Peyer's patch (tissue), 4 donors: ENCODE measurements at regions not wholly inside any gene's neighbourhood (a gene's known extent, or its start where the extent isn't known, plus 50 kb on each side); places are given as distances from the start of the nearest gene placed in this dataset.

Source experiments
- DNase-seq, 3 donors: peaks; one replicate each; pipeline ENCODE4 v3.0.0-alpha.2; 2017 to 2019
- H3K27ac ChIP-seq, 4 donors: fragments of 200-600 bp; sonication (generic); one replicate each; pipeline ENCODE4 v1.5.1; 2016 to 2019
- H3K27me3 ChIP-seq, 2 donors: fragments of 200-600 bp; sonication (generic); one replicate each; pipeline ENCODE4 v1.5.1; 2019
- H3K36me3 ChIP-seq, 3 donors: fragments of 200-600 bp; sonication (generic); one replicate each; pipeline ENCODE4 v1.5.1; 2016 to 2019
- H3K4me1 ChIP-seq, 4 donors: fragments of 200-600 bp; sonication (generic); one replicate each; pipeline ENCODE4 v1.5.1; 2016 to 2019
- H3K4me3 ChIP-seq, 4 donors: fragments of 200-600 bp; sonication (generic); 1 replicate in 3 of 4; 2 replicates in 1 of 4; pipeline ENCODE4 v1.5.1; 2016 to 2019; ENCODE audit warnings: mild to moderate bottlenecking in 1 of 4
- H3K9me3 ChIP-seq, 4 donors: fragments of 200-600 bp; sonication (generic); one replicate each; pipeline ENCODE4 v1.5.1; 2016 to 2019; ENCODE audit warnings: mild to moderate bottlenecking in 1 of 4
- POLR2A ChIP-seq, 2 donors: fragments of 450-650 bp; IDR thresholded peaks; one replicate each; pipeline ENCODE4 v1.5.1; 2017; ENCODE audit warnings: antibody characterized with exemption in 2 of 2, mild to moderate bottlenecking in 2 of 2, moderate library complexity in 2 of 2
- TF ChIP-seq, protein P1 (sequence below), 6 experiments: fragments of 450-650 bp in 4 of 6; fragments of 200-600 bp in 2 of 6; sonication (generic) in 1 of 6; IDR thresholded peaks; one replicate each; pipeline ENCODE4 v1.5.1; 2017 to 2019; ENCODE audit warnings: antibody characterized with exemption in 6 of 6, mild to moderate bottlenecking in 3 of 6, moderate library complexity in 1 of 6

DNA sequence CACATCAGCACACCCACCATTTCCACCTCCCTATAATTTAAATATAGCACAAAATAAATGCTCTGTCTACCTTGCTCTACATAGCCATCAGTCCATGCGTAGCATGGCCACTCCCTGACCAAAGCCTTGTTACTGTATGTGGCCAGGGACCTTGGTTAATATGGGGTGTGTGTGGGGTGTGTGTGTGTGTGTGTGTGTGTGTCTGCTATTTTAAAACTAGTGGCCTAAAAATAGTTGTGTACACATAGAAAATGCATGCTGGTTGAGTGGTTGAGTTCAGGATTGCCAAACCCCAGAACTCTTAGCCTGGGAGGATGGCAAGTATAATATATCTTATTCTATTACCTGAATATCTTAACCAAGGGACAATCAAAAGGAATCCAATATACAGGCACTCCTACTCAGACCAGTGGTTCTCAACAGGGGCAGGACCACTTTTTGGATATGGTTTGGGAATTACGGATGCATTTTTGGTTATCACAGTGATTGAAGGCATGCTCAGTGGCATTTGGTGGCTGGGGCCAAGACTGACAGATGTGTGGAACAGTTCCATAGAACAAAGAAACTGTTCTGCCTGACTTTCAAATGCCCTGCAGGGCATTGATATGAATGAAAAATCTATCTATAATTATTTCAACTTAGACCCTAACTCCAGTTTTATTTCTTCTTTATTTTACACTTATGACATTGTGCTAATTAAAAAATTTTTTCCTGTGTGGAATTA, 72.3 kb upstream of the PSME4 start:
- Histone ChIP-seq H3K36me3 (no peaks in the 10 kb centered on the region), H3K27me3 (no peaks in the 10 kb centered on the region), H3K4me3 (no peak overlapping the region), H3K4me1 (no peaks in the 10 kb centered on the region), H3K27ac (no peak overlapping the region), H3K9me3 (peaks cover 0 to 8% (median 0%) of the 10 kb centered on the region in 4 donors)
- no peak for DNase-seq
- no peak for TF ChIP-seq POLR2A (IDR thresholded peaks at IDR 0.05)
- TF ChIP-seq, protein P1, sequence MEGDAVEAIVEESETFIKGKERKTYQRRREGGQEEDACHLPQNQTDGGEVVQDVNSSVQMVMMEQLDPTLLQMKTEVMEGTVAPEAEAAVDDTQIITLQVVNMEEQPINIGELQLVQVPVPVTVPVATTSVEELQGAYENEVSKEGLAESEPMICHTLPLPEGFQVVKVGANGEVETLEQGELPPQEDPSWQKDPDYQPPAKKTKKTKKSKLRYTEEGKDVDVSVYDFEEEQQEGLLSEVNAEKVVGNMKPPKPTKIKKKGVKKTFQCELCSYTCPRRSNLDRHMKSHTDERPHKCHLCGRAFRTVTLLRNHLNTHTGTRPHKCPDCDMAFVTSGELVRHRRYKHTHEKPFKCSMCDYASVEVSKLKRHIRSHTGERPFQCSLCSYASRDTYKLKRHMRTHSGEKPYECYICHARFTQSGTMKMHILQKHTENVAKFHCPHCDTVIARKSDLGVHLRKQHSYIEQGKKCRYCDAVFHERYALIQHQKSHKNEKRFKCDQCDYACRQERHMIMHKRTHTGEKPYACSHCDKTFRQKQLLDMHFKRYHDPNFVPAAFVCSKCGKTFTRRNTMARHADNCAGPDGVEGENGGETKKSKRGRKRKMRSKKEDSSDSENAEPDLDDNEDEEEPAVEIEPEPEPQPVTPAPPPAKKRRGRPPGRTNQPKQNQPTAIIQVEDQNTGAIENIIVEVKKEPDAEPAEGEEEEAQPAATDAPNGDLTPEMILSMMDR (IDR thresholded peaks at IDR 0.05), result no peak

- no peak overlapping the region for H3K27ac ChIP-seq
- peaks cover 0 to 8% (median 0%) of the 10 kb centered on the region in 4 donors for H3K9me3 ChIP-seq
- no peaks in the 10 kb centered on the region for H3K36me3 ChIP-seq
- no peak overlapping the region for H3K4me3 ChIP-seq
- no peaks in the 10 kb centered on the region for H3K27me3 ChIP-seq
- no peaks in the 10 kb centered on the region for H3K4me1 ChIP-seq
- TF ChIP-seq POLR2A (IDR thresholded peaks at IDR 0.05), result no peak
- TF ChIP-seq, protein P1 (IDR thresholded peaks at IDR 0.05), result no peak
- no peak for DNase-seq
These were observed 71.5 kb upstream of the PSME4 start for GRCh38 chr2:54042341-54042740.

- Histone ChIP-seq H3K27me3 (no peaks in the 10 kb centered on the region), H3K9me3 (peaks cover 0 to 8% (median 0%) of the 10 kb centered on the region in 4 donors), H3K4me3 (no peak overlapping the region), H3K4me1 (no peaks in the 10 kb centered on the region), H3K36me3 (no peaks in the 10 kb centered on the region), H3K27ac (no peak overlapping the region)
- TF ChIP-seq, protein P1 (IDR thresholded peaks at IDR 0.05), result no peak
- no peak for TF ChIP-seq POLR2A (IDR thresholded peaks at IDR 0.05)
- no peak for DNase-seq
These were observed 70.3 kb upstream of the PSME4 start for GRCh38 chr2:54041135-54041534.

DNA sequence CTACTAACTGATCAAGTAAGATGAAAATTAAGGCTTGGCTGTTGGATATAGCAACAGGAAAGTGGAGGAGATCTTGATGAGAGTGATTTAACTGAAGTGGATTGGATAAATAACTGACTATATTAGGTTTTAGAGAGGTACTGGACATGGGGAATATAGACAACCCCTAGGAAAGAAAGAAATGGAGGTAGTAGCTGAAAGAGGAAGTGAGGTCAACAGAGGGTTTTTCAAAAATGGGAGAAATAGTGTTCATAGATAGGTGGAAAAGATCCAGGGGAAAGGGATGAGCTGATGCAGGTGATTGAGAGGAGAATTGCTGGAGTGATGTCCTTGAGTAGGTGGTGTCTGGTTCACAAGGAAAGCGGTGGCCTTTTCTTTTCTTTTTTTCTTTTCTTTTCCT, 69.9 kb upstream of the PSME4 start:
- no peaks in the 10 kb centered on the region for H3K36me3 ChIP-seq
- peaks cover 0 to 8% (median 0%) of the 10 kb centered on the region in 4 donors for H3K9me3 ChIP-seq
- no peaks in the 10 kb centered on the region for H3K27me3 ChIP-seq
- DNase-seq, result no peak
- no peak overlapping the region for H3K4me3 ChIP-seq
- no peak overlapping the region for H3K27ac ChIP-seq
- TF ChIP-seq, protein P1 (IDR thresholded peaks at IDR 0.05), result no peak
- TF ChIP-seq POLR2A (IDR thresholded peaks at IDR 0.05), result no peak
- H3K4me1 ChIP-seq, result no peaks in the 10 kb centered on the region

DNA sequence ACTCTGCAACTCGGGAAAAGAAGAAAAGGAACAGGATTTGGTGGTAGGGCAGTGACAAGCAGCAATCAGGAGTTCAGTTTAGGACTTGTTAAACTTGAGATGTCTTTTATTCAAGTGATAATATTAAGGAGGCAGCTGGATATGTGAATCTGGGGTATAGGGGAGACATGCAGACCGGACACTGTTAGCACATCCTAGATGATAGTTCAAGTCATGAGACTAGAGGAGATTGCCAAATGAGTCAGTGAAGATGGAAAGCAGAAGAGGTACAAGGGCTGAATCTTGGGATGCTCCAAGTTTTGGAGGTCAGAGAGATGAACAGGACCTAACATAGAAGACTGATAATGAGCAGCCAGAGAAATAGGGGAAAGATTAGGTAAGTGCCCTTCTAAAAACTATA, 69.5 kb upstream of the PSME4 start:
- Histone ChIP-seq H3K4me1 (no peaks in the 10 kb centered on the region), H3K4me3 (no peak overlapping the region), H3K9me3 (peaks cover 0 to 4% (median 0%) of the 10 kb centered on the region in 4 donors), H3K27me3 (no peaks in the 10 kb centered on the region), H3K27ac (no peak overlapping the region), H3K36me3 (no peaks in the 10 kb centered on the region)
- no peak for DNase-seq
- TF ChIP-seq, protein P1 (IDR thresholded peaks at IDR 0.05), result no peak
- no peak for TF ChIP-seq POLR2A (IDR thresholded peaks at IDR 0.05)
